Body of pancreas (tissue), 4 donors: ENCODE measurements at regions not wholly inside any gene's neighbourhood (a gene's known extent, or its start where the extent isn't known, plus 50 kb on each side); places are given as distances from the start of the nearest gene placed in this dataset.

Experiments
- ATAC-seq: fragments of 150-250 bp; one replicate; pipeline ENCODE4 v1.9.1; 2016
- DNase-seq, 4 donors: peaks; one replicate each; pipeline ENCODE4 v3.0.0-alpha.2; 2019
- H3K27ac ChIP-seq, 4 donors: fragments of 200-600 bp; sonication (generic); 1 replicate in 3 of 4; 2 replicates in 1 of 4; pipeline versions ENCODE4 v1.5.1 to v1.6.1; 2016 to 2019; ENCODE audit warnings: mild to moderate bottlenecking in 1 of 4, mixed read lengths in 1 of 4, moderate library complexity in 1 of 4
- H3K27me3 ChIP-seq, 2 donors: fragments of 200-600 bp; sonication (generic); one replicate each; pipeline ENCODE4 v1.6.0; 2016; ENCODE audit warnings: mild to moderate bottlenecking in 1 of 2
- H3K36me3 ChIP-seq, 2 donors: fragments of 200-600 bp; sonication (generic); replicated peaks in 1 of 2; 2 replicates each; pipeline ENCODE4 v1.5.1; 2016; ENCODE audit warnings: low read depth in 2 of 2; ENCODE audit not compliant: insufficient read depth in 1 of 2
- H3K4me1 ChIP-seq: fragments of 200-600 bp; sonication (generic); one replicate; pipeline ENCODE4 v1.6.0; 2016
- H3K4me3 ChIP-seq, 2 donors: fragments of 200-600 bp; sonication (generic); 1 replicate in 1 of 2; 2 replicates in 1 of 2; pipeline ENCODE4 v1.5.1; 2016 to 2019
- H3K9me3 ChIP-seq, 3 donors: fragments of 200-600 bp; sonication (generic); 1 replicate in 2 of 3; 2 replicates in 1 of 3; pipeline ENCODE4 v1.5.1; 2016
- POLR2A ChIP-seq, 3 donors: fragments of 450-650 bp; IDR thresholded peaks; one replicate each; pipeline ENCODE4 v1.6.1; 2016; ENCODE audit warnings: antibody characterized with exemption in 3 of 3, mild to moderate bottlenecking in 2 of 3
- WGBS, 2 donors: methylation state at CpG; one replicate each; pipeline ENCODE4 v1.1.5; 2017; 5-methylcytosine and 5-hydroxymethylcytosine counted together
- intact Hi-C: fragments of 100-400 bp; cut with DNase I; formaldehyde crosslinking; loops from one replicate; pipeline ENCODE4 v1.15.1; 2023
- TF ChIP-seq, protein P1 (sequence below), 7 experiments: fragments of 450-650 bp in 4 of 7; fragments of 200-600 bp in 3 of 7; sonication (generic) in 3 of 7; IDR thresholded peaks; one replicate each; pipeline ENCODE4 v1.5.1; 2016 to 2019; ENCODE audit warnings: antibody characterized with exemption in 7 of 7

DNA sequence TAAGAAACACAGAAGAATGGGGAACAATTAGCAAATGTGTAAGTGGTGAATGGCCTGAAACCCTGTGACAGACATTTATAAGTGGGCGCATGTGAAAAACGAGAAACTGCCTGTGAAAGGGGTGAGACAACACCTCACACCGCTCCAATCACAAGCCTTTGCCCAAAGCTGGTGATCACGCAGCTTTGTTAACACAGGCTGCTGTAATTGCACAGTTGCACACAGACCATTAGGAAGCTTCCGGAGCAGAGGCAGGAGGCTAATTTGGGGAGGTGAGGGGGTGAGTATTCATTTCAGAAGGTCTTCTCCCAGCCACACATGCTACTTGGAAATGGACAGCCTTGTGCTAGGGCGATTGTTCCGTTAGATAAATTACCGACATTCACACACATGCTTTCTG lies 294.0 kb downstream of the MED10 start:
- no peaks in the 10 kb centered on the region for H3K36me3 ChIP-seq
- H3K4me3 ChIP-seq: no peak overlapping the region
- 48% methylated on average over 8 of the region's 8 CpGs for WGBS, 2 donors
- ATAC-seq (no peak), DNase-seq (no peak)
- H3K27ac ChIP-seq: no peak overlapping the region
- H3K9me3 ChIP-seq: no peaks in the 10 kb centered on the region
- H3K27me3 ChIP-seq: no peaks in the 10 kb centered on the region
- no peaks in the 10 kb centered on the region for H3K4me1 ChIP-seq
- intact Hi-C loops: no loop called here
- TF ChIP-seq, protein P1, sequence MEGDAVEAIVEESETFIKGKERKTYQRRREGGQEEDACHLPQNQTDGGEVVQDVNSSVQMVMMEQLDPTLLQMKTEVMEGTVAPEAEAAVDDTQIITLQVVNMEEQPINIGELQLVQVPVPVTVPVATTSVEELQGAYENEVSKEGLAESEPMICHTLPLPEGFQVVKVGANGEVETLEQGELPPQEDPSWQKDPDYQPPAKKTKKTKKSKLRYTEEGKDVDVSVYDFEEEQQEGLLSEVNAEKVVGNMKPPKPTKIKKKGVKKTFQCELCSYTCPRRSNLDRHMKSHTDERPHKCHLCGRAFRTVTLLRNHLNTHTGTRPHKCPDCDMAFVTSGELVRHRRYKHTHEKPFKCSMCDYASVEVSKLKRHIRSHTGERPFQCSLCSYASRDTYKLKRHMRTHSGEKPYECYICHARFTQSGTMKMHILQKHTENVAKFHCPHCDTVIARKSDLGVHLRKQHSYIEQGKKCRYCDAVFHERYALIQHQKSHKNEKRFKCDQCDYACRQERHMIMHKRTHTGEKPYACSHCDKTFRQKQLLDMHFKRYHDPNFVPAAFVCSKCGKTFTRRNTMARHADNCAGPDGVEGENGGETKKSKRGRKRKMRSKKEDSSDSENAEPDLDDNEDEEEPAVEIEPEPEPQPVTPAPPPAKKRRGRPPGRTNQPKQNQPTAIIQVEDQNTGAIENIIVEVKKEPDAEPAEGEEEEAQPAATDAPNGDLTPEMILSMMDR (IDR thresholded peaks at IDR 0.05): no peak
- TF ChIP-seq POLR2A (IDR thresholded peaks at IDR 0.05): no peak

DNA sequence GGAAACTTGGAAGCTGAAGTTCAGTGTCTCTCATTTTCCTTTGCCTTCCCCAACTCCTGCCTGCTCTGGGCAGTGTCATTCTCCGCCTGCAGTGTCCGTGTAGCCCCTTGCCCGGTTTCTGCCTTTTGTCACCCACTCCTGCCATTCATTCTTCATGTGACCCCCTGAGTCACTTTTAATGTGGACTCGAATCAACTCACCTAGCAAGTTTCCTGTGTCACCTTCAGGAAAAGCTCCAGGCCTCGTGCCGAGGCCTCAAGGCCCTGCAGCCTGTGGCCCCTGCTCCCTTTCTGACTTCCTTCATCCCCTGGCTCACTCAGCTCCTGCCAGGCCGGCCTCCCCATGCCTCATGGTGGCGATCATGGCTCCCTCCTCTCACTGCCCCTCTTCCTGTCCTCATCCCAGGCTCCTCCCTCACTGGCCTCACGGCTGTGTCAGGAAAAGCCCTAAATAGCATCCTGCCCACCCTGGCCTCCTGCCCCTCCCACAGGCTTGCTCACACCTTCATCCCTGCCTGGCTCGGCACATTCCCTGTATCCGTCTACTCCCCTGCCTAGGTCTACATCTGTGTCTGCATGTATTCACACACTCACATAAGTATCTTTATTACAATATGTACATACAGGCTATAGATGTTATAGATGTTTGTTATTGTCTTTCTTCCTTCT lies 294.9 kb downstream of the MED10 start:
- TF ChIP-seq, protein P1 (IDR thresholded peaks at IDR 0.05): no peak
- TF ChIP-seq POLR2A (IDR thresholded peaks at IDR 0.05): no peak
- Histone ChIP-seq H3K9me3 (no peaks in the 10 kb centered on the region), H3K4me1 (no peaks in the 10 kb centered on the region), H3K27me3 (no peaks in the 10 kb centered on the region), H3K27ac (no peak overlapping the region), H3K36me3 (no peaks in the 10 kb centered on the region), H3K4me3 (no peak overlapping the region)
- ATAC-seq: no peak
- WGBS, 2 donors: 50% methylated on average over 11 of the region's 11 CpGs
- intact Hi-C loops: no loop called here
- DNase-seq: no peak

DNA sequence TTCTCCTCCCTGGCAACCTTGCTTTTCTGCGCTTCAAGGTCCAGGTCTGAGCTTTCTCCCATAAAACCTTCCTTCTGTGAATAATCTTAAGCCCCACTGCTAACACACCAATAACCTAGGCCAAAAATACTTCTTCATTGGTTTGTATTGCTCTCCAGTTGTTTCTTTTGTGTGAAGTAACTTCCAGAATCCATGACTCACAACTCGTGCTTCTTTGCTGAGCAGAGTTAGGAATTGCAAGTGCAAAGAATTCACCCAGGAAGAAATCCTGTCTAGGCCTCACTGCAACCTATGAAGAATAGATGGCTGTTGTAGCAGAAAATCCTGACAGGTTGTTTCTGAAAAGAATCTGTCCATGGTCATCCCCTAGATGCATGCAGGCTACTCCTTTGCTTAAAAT lies 295.7 kb downstream of the MED10 start:
- Histone ChIP-seq H3K4me3 (no peak overlapping the region), H3K27ac (no peak overlapping the region), H3K36me3 (no peaks in the 10 kb centered on the region), H3K9me3 (no peaks in the 10 kb centered on the region), H3K27me3 (no peaks in the 10 kb centered on the region), H3K4me1 (no peaks in the 10 kb centered on the region)
- ATAC-seq: no peak
- intact Hi-C loops: no loop called here
- DNase-seq: no peak
- WGBS, 2 donors: 62 to 78% methylated on average over 2 of the region's 2 CpGs
- TF ChIP-seq, protein P1 (IDR thresholded peaks at IDR 0.05): no peak
- no peak for TF ChIP-seq POLR2A (IDR thresholded peaks at IDR 0.05)

DNA sequence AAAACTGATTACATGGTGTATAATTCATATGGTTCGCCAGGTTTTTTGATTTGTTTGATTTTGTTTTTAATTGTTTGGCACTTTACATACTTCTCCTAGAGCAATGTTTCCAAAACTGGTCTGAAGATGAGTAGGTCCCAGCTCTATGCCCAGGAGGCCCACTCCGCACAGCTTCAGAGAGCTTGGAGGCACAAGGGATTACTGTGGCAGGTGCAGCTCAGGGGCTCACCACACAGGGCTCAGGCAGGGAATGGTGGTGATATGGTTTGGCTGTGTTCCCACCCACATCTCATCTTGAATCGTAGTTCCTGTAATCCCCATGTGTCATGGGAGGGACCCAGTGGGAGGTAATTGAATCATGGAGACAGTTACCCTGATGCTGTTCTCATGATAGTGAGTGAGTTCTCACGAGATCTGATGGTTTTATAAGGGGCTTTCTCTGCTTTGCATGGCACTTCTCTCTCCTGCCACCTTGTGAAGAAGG lies 296.6 kb downstream of the MED10 start:
- WGBS, 2 donors: 54 to 59% methylated on average over 4 of the region's 4 CpGs
- H3K9me3 ChIP-seq: no peaks in the 10 kb centered on the region
- no peaks in the 10 kb centered on the region for H3K27me3 ChIP-seq
- no peak for DNase-seq
- ATAC-seq: no peak
- intact Hi-C loops: no loop called here
- TF ChIP-seq, protein P1 (IDR thresholded peaks at IDR 0.05): no peak
- no peak for TF ChIP-seq POLR2A (IDR thresholded peaks at IDR 0.05)
- H3K27ac ChIP-seq: no peak overlapping the region
- no peak overlapping the region for H3K4me3 ChIP-seq
- no peaks in the 10 kb centered on the region for H3K4me1 ChIP-seq
- H3K36me3 ChIP-seq: no peaks in the 10 kb centered on the region
